ENCODE measurements at regions not wholly inside any gene's neighbourhood (a gene's known extent, or its start where the extent isn't known, plus 50 kb on each side); places are given as distances from the start of the nearest gene placed in this dataset.

GRCh38 chr6:27772261-27773001 is 139.8 kb downstream of the OR2B2 start (continued):
- TF ChIP-seq BCLAF1 (IDR thresholded peaks at IDR 0.05) (no peak), RBM22 (optimal IDR thresholded peaks at IDR 0.05; ENCODE audit: low read length) (no peak), ZNF567 (CRISPR knock-in tag; IDR thresholded peaks at IDR 0.05; ENCODE audit: borderline replicate concordance) (no peak; the same call in 1 of the 2 replicates), RERE (CRISPR knock-in tag; IDR thresholded peaks at IDR 0.05; ENCODE audit: low read depth) (peak; percentile 47; the same call in 1 of the 2 replicates), FIP1L1 (IDR thresholded peaks at IDR 0.05; ENCODE audit: borderline replicate concordance, insufficient read depth, low read depth, low read length) (no peak), SNAPC4 (CRISPR knock-in tag; IDR thresholded peaks at IDR 0.05) (0 out of 2 replicates have a peak, but pooled peaks have one; percentile 63), PHF20 (CRISPR knock-in tag; IDR thresholded peaks at IDR 0.05) (peak; percentile 78), ZNF678 (CRISPR knock-in tag; IDR thresholded peaks at IDR 0.05) (no peak), KLF13 (CRISPR knock-in tag; IDR thresholded peaks at IDR 0.05) (no peak), PREB (CRISPR knock-in tag; IDR thresholded peaks at IDR 0.05) (no peak), ZBTB44 (CRISPR knock-in tag; IDR thresholded peaks at IDR 0.05) (no peak)

Data from HepG2 (cell line).